WI38 (cell line): ENCODE measurements at regions not wholly inside any gene's neighbourhood (a gene's known extent, or its start where the extent isn't known, plus 50 kb on each side); places are given as distances from the start of the nearest gene placed in this dataset.
A peak's percentile ranks its signal among the peaks of the same experiment; 100 is the strongest.

Experiments used
- H3K4me3 ChIP-seq: 2 replicates; pipeline ENCODE4 v1.5.1; 2011; ENCODE audit warnings: low read depth, mild to moderate bottlenecking, control low read depth, low read length
- TF ChIP-seq, protein P1 (sequence below): IDR thresholded peaks from 2 replicates; pipeline ENCODE4 v1.5.1; 2012; ENCODE audit warnings: low read depth, mild to moderate bottlenecking, control low read depth, low read length

DNA sequence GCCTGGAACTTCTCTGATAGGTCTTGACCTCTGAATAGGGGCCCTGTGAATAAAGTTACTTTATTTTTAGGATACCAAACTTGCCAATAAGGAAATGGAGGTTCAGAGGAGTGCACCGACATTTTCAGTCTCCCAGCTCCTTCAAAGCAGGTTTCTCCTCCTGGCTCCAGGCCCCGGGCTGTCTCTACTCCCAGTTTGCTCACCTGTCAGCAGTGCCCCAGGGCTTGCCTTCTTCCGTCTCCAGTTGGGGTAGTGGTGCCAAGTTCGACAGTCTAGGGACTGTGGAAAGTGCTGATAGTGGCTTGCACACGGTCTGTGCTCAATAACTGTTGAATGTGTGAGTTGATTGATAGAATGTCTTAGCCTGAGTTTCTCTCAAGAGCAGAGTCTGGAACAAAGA lies 149.2 kb downstream of the ACTL8 start:
- H3K4me3 ChIP-seq = no peak overlapping the region
- TF ChIP-seq, protein P1, sequence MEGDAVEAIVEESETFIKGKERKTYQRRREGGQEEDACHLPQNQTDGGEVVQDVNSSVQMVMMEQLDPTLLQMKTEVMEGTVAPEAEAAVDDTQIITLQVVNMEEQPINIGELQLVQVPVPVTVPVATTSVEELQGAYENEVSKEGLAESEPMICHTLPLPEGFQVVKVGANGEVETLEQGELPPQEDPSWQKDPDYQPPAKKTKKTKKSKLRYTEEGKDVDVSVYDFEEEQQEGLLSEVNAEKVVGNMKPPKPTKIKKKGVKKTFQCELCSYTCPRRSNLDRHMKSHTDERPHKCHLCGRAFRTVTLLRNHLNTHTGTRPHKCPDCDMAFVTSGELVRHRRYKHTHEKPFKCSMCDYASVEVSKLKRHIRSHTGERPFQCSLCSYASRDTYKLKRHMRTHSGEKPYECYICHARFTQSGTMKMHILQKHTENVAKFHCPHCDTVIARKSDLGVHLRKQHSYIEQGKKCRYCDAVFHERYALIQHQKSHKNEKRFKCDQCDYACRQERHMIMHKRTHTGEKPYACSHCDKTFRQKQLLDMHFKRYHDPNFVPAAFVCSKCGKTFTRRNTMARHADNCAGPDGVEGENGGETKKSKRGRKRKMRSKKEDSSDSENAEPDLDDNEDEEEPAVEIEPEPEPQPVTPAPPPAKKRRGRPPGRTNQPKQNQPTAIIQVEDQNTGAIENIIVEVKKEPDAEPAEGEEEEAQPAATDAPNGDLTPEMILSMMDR = no peak

DNA sequence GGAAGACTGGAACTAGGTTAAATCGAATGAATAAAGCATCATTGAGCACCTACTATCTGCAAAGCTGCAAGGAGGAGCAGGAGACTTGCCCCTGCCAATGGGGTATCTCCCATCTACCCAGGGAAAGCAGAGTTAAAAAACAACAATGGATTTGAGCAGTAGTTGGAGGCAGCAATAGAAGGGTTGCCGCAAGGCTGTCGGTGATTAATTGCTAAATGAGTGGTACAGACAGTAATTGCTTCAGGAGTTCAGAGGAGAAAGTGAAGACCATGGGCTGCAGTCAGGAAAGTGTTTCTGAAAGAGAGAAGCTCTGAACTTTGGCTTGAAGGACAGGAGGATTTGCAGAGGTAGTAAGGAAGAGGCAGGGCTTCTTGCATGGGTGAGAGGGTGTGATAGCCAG lies 152.9 kb downstream of the ACTL8 start:
- H3K4me3 ChIP-seq = no peak overlapping the region
- TF ChIP-seq, protein P1 = no peak

DNA sequence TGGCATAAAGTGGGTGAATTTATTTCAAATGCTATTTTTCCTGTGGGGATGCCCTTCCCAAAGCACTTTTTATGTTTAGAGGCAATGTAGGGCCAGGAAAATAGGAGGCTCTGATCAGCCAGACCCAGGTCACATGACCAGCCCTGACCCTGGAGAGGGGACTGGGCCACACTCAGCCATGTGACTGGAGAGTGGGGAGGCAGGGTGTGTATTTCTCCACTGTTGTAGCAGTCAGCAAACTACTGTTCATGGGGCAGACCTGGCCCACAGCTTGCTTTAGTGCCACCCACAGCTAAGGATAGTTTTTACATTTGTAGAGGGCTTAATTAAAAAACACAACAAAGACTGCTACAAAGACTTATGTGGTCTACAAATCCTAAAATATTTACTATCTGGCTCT lies 153.8 kb downstream of the ACTL8 start:
- TF ChIP-seq, protein P1 = no peak
- no peak overlapping the region for H3K4me3 ChIP-seq

DNA sequence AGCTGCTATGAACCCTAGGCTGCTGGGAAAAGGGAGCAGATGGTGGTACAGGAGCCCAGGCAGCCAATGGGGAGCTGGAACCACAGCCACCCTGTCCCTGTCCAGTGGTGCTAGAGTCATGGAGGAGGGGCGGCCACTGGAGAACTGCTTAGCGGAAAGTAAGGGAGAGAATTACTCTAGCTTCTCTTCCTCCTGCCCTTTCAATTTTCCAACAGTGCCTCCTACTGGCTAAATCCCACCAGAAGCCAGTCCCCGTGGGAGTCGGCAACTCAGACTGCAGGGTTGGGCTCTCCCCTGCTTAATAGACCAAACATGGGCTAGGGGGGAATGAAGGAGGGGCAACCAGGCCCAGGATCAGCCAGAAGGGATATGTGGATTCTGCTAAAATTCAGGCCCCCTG lies 154.5 kb downstream of the ACTL8 start:
- no peak overlapping the region for H3K4me3 ChIP-seq
- TF ChIP-seq, protein P1 = peak; percentile 54; the same call in 1 of the 2 replicates

DNA sequence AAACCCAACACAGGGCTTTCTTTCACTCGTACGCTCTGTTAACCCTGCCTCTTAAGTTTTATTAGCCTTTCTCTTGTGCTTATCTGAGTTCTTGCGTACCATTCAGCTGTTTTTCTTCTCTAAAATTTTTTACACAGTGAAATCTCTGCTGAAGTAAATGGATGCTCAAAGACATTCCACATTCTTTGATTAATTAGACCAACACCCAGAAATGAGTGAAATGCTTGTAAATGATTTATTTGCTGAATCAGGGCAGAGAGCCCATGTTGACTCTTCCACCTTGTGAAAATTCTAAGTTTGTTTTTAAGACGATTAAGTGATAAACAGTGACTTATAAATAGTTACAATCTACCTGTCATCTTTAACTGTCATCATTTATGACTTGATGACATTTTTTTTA lies 156.7 kb downstream of the ACTL8 start:
- H3K4me3 ChIP-seq = no peak overlapping the region
- TF ChIP-seq, protein P1 = no peak

DNA sequence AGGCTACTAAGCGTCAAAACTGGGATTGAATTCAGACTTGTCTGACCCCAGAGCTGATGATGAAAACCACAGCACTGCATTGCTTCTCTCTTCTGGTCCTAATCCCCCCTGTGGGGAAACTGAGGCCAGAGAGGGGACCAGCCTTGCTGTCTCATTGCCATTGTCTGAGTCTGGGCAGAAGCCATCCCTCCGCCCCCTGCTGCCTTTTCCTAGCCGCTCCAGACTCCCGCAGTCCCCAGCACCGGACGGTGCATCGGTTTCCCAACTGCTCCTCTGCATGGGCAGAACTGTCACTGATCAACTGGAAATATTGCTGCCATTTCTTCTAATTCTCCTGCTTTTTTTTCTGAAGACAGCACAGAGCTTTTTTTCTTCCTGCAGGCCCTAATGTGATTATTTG lies 157.4 kb downstream of the ACTL8 start:
- no peak overlapping the region for H3K4me3 ChIP-seq
- TF ChIP-seq, protein P1 = no peak

DNA sequence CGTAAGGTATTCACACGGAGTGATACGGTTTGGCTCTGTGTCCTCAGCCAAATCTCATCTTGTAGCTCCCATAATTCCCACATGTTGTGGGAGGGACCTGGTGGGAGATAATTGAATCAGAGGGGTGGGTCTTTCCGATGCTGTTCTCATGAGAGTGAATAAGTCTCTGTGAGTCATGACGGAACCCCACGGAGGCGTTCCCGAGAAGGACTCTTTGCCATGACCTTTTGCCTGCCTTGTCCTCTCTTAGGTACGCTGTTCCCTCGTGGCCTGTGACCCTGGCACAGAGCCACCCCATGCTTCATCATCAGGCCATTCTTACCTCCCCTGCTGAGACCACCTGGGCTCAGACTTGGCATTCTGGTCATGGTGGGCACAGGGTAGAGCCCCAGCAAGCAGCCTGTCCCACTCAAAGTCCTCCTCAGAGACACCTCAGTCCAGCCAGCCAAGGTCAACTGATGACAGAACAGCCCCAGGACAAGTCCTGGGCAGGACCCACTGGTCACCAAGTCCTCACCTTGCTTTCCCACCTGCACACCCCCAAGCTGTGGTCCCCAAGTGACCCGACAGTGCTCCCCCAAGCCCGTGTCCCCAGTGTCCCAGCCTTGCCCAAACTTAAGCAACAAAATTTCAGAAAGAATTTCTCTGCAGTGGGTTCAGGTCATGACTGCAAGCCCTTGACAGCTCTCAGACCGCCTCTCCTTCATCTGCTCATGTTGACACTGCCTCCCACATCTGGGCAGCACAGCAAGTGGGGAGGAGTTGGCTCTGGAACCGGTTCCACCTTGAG lies 158.4 kb downstream of the ACTL8 start:
- TF ChIP-seq, protein P1 = no peak

More for the DNA sequence above, 158.4 kb downstream of the ACTL8 start:
- no peak overlapping the region for H3K4me3 ChIP-seq
